ENCODE measurements at regions not wholly inside any gene's neighbourhood (a gene's known extent, or its start where the extent isn't known, plus 50 kb on each side); places are given as distances from the start of the nearest gene placed in this dataset.

- CTCF ChIA-PET: no interaction called here
- ATAC-seq: no peak
- no peaks in the 10 kb centered on the region for H3K27me3 Mint-ChIP-seq (ENCODE audit: low read depth)
- TF ChIP-seq ZNF416 (CRISPR knock-in tag; IDR thresholded peaks at IDR 0.05) (no peak), ETV6 (CRISPR knock-in tag; IDR thresholded peaks at IDR 0.05) (no peak), ZNF425 (CRISPR knock-in tag; conservative IDR thresholded peaks at IDR 0.05) (no peak), SMAD4 (CRISPR knock-in tag; IDR thresholded peaks at IDR 0.05) (no peak), CREM (CRISPR knock-in tag; IDR thresholded peaks at IDR 0.05) (no peak), ZNF512 (CRISPR knock-in tag; IDR thresholded peaks at IDR 0.05; ENCODE audit: borderline replicate concordance) (no peak), RELA (CRISPR knock-in tag; IDR thresholded peaks at IDR 0.05; ENCODE audit: borderline replicate concordance) (no peak), FOXJ3 (CRISPR knock-in tag; IDR thresholded peaks at IDR 0.05; ENCODE audit: borderline replicate concordance) (no peak), PRRX2 (CRISPR knock-in tag; IDR thresholded peaks at IDR 0.05) (no peak), FOXP1 (CRISPR knock-in tag; IDR thresholded peaks at IDR 0.05; ENCODE audit: borderline replicate concordance) (no peak)
- TF ChIP-seq, protein P1, sequence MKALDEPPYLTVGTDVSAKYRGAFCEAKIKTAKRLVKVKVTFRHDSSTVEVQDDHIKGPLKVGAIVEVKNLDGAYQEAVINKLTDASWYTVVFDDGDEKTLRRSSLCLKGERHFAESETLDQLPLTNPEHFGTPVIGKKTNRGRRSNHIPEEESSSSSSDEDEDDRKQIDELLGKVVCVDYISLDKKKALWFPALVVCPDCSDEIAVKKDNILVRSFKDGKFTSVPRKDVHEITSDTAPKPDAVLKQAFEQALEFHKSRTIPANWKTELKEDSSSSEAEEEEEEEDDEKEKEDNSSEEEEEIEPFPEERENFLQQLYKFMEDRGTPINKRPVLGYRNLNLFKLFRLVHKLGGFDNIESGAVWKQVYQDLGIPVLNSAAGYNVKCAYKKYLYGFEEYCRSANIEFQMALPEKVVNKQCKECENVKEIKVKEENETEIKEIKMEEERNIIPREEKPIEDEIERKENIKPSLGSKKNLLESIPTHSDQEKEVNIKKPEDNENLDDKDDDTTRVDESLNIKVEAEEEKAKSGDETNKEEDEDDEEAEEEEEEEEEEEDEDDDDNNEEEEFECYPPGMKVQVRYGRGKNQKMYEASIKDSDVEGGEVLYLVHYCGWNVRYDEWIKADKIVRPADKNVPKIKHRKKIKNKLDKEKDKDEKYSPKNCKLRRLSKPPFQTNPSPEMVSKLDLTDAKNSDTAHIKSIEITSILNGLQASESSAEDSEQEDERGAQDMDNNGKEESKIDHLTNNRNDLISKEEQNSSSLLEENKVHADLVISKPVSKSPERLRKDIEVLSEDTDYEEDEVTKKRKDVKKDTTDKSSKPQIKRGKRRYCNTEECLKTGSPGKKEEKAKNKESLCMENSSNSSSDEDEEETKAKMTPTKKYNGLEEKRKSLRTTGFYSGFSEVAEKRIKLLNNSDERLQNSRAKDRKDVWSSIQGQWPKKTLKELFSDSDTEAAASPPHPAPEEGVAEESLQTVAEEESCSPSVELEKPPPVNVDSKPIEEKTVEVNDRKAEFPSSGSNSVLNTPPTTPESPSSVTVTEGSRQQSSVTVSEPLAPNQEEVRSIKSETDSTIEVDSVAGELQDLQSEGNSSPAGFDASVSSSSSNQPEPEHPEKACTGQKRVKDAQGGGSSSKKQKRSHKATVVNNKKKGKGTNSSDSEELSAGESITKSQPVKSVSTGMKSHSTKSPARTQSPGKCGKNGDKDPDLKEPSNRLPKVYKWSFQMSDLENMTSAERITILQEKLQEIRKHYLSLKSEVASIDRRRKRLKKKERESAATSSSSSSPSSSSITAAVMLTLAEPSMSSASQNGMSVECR (CRISPR knock-in tag; IDR thresholded peaks at IDR 0.05; ENCODE audit: borderline replicate concordance): no peak
- TF ChIP-seq, protein P2, sequence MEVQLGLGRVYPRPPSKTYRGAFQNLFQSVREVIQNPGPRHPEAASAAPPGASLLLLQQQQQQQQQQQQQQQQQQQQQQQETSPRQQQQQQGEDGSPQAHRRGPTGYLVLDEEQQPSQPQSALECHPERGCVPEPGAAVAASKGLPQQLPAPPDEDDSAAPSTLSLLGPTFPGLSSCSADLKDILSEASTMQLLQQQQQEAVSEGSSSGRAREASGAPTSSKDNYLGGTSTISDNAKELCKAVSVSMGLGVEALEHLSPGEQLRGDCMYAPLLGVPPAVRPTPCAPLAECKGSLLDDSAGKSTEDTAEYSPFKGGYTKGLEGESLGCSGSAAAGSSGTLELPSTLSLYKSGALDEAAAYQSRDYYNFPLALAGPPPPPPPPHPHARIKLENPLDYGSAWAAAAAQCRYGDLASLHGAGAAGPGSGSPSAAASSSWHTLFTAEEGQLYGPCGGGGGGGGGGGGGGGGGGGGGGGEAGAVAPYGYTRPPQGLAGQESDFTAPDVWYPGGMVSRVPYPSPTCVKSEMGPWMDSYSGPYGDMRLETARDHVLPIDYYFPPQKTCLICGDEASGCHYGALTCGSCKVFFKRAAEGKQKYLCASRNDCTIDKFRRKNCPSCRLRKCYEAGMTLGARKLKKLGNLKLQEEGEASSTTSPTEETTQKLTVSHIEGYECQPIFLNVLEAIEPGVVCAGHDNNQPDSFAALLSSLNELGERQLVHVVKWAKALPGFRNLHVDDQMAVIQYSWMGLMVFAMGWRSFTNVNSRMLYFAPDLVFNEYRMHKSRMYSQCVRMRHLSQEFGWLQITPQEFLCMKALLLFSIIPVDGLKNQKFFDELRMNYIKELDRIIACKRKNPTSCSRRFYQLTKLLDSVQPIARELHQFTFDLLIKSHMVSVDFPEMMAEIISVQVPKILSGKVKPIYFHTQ (CRISPR knock-in tag; IDR thresholded peaks at IDR 0.05): no peak
- no peak overlapping the region for H3K4me3 Mint-ChIP-seq
- POLR2A ChIA-PET: no interaction called here
- DNase-seq (ENCODE audit: low spot score): no peak
- no peaks in the 10 kb centered on the region for H3K36me3 Mint-ChIP-seq
- peaks cover 7% of the 10 kb centered on the region for H3K9me3 Mint-ChIP-seq
- H3K4me1 Mint-ChIP-seq: peaks cover 9% of the 10 kb centered on the region
- H3K27ac Mint-ChIP-seq: no peak overlapping the region
Measured at GRCh38 chr15:38814891-38815290, 250.3 kb upstream of the RASGRP1 start.

- DNase-seq (ENCODE audit: low spot score) (peak; percentile 95), ATAC-seq (peak; percentile 99)
- no peak for TF ChIP-seq ZNF396 (CRISPR knock-in tag; IDR thresholded peaks at IDR 0.05; ENCODE audit: borderline replicate concordance)
- no peak for TF ChIP-seq ATF1 (CRISPR knock-in tag; IDR thresholded peaks at IDR 0.05)
- peak; percentile 98 for TF ChIP-seq CTCF (IDR thresholded peaks at IDR 0.05)
- Mint-ChIP-seq H3K9me3 (peaks cover 7% of the 10 kb centered on the region), H3K4me1 (peaks cover 9% of the 10 kb centered on the region), H3K27me3 (ENCODE audit: low read depth) (no peaks in the 10 kb centered on the region), H3K4me3 (no peak overlapping the region), H3K27ac (no peak overlapping the region), H3K36me3 (no peaks in the 10 kb centered on the region)
- ChIA-PET CTCF (interaction anchor here (1.1 to 1.4 kb wide), 4 partner anchors 8 to 762 kb away, joined by 3 to 14 read pairs (median 4); no protein-coding TSS in a partner anchor), POLR2A (no interaction called here)
Measured at GRCh38 chr15:38817427-38818156, 253.0 kb upstream of the RASGRP1 start.
